ENCODE measurements at regions not wholly inside any gene's neighbourhood (a gene's known extent, or its start where the extent isn't known, plus 50 kb on each side); places are given as distances from the start of the nearest gene placed in this dataset.

- TF ChIP-seq, protein P1, sequence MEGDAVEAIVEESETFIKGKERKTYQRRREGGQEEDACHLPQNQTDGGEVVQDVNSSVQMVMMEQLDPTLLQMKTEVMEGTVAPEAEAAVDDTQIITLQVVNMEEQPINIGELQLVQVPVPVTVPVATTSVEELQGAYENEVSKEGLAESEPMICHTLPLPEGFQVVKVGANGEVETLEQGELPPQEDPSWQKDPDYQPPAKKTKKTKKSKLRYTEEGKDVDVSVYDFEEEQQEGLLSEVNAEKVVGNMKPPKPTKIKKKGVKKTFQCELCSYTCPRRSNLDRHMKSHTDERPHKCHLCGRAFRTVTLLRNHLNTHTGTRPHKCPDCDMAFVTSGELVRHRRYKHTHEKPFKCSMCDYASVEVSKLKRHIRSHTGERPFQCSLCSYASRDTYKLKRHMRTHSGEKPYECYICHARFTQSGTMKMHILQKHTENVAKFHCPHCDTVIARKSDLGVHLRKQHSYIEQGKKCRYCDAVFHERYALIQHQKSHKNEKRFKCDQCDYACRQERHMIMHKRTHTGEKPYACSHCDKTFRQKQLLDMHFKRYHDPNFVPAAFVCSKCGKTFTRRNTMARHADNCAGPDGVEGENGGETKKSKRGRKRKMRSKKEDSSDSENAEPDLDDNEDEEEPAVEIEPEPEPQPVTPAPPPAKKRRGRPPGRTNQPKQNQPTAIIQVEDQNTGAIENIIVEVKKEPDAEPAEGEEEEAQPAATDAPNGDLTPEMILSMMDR (conservative IDR thresholded peaks at IDR 0.05 in 1 of 2, IDR thresholded peaks at IDR 0.05 in 1 of 2; ENCODE audit: low read depth in 1 of 2, low read length in 2 of 2): no peak
- no peak for TF ChIP-seq EZH2 (IDR thresholded peaks at IDR 0.05; ENCODE audit: low read length, missing control alignments)
Observed at GRCh38 chr10:113244750-113245149, 294.7 kb downstream of the TCF7L2 start.

Measured in fibroblast of lung (primary cell).